HG03159 (cell line): ENCODE measurements at regions not wholly inside any gene's neighbourhood (a gene's known extent, or its start where the extent isn't known, plus 50 kb on each side); places are given as distances from the start of the nearest gene placed in this dataset.

Source experiments
- ATAC-seq: cut with Tn5 transposase; IDR thresholded peaks from one replicate; pipeline ENCODE4 v1.9.1; 2021; ENCODE audit warnings: mild to moderate bottlenecking, moderate library complexity; ENCODE audit not compliant: unreplicated experiment

- ATAC-seq: no peak
These were observed 265.4 kb upstream of the HES1 start for GRCh38 chr3:193870376-193871219.

GRCh38 chr3:193871220-193871485 lies 264.8 kb upstream of the HES1 start:
- no peak for ATAC-seq

- ATAC-seq: peak; percentile 64
These were observed 263.6 kb upstream of the HES1 start for GRCh38 chr3:193872265-193872753.

- ATAC-seq: no peak
These were observed 262.3 kb upstream of the HES1 start for GRCh38 chr3:193873426-193874201.

GRCh38 chr3:193874512-193874911 lies 261.4 kb upstream of the HES1 start:
- ATAC-seq: no peak

- ATAC-seq: no peak
These were observed 260.9 kb upstream of the HES1 start for GRCh38 chr3:193874997-193875593.

GRCh38 chr3:193875601-193876321 lies 260.2 kb upstream of the HES1 start:
- no peak for ATAC-seq

- ATAC-seq: no peak
These were observed 256.7 kb upstream of the HES1 start for GRCh38 chr3:193879099-193879863.

GRCh38 chr3:193879864-193880242 lies 256.1 kb upstream of the HES1 start:
- no peak for ATAC-seq

GRCh38 chr3:193882091-193882490 lies 253.9 kb upstream of the HES1 start:
- ATAC-seq: no peak

GRCh38 chr3:193883551-193883950 lies 252.4 kb upstream of the HES1 start:
- no peak for ATAC-seq

GRCh38 chr3:193884027-193884426 lies 251.9 kb upstream of the HES1 start:
- ATAC-seq: no peak

- no peak for ATAC-seq
These were observed 251.3 kb upstream of the HES1 start for GRCh38 chr3:193884652-193885051.

- no peak for ATAC-seq
These were observed 250.1 kb upstream of the HES1 start for GRCh38 chr3:193885832-193886231.

GRCh38 chr3:193890016-193890897 lies 245.7 kb upstream of the HES1 start:
- ATAC-seq: no peak

- no peak for ATAC-seq
These were observed 241.7 kb upstream of the HES1 start for GRCh38 chr3:193894121-193894863.

- no peak for ATAC-seq
These were observed 240.5 kb upstream of the HES1 start for GRCh38 chr3:193895409-193895808.

GRCh38 chr3:193896419-193896818 lies 239.5 kb upstream of the HES1 start:
- no peak for ATAC-seq

GRCh38 chr3:193897288-193897687 lies 238.7 kb upstream of the HES1 start:
- no peak for ATAC-seq
